ENCODE measurements at regions not wholly inside any gene's neighbourhood (a gene's known extent, or its start where the extent isn't known, plus 50 kb on each side); places are given as distances from the start of the nearest gene placed in this dataset.
"Not testable (repeated sequence)": the region's sequence is repeated elsewhere in the genome, so short reads cannot be mapped to it uniquely, and the experiment has no call there.

- no peak for DNase-seq (ENCODE audit: low read depth)
Observed at GRCh38 chr18:56488739-56489138, 149.7 kb downstream of the TXNL1 start.

- DNase-seq (ENCODE audit: low read depth): no peak
Observed at GRCh38 chr18:56487801-56488200, 150.6 kb downstream of the TXNL1 start.

GRCh38 chr18:56483386-56483785 lies 155.0 kb downstream of the TXNL1 start:
- DNase-seq (ENCODE audit: low read depth): no peak

DNA sequence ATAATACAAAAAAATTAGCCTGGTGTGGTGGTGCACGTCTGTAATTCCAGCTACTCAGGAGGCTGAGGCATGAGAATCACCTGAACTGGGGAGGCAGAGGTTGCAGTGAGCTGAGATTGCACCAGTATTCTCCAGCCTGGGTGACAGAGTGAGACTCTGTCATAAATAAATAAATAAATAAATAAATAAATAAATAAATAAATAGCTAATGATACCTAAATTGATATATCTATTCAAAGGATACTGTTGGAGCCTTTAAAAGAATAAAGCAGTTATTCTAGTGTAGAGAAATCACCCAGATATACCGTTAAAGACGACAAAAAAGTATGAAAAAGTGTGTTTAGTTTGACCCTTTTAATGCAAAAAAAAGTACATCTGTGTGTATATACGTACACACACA lies 155.6 kb downstream of the TXNL1 start:
- not testable (repeated sequence) for DNase-seq (ENCODE audit: low read depth)

- DNase-seq (ENCODE audit: low read depth): no peak
Observed at GRCh38 chr18:56481751-56482150, 156.6 kb downstream of the TXNL1 start.

- no peak for DNase-seq (ENCODE audit: low read depth)
Observed at GRCh38 chr18:56479841-56480240, 158.6 kb downstream of the TXNL1 start.

DNA sequence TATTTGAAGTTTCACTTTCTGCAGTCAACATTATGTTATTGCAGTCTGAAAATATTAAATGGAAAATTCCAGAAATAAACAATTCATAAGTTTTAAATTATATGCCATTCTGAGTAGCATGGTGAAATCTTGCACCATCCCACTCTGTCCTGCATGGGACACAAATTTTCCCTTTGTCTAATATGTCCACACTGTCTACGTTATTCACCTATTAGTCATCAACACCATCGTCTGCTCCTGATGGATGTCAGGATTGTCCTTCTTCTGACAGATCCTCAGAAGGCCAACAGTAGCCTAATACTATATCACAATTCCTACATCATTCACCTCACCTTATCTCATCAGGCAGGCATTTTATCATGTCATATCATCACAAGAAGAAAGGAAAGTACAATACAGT lies 163.1 kb downstream of the TXNL1 start:
- no peak for DNase-seq (ENCODE audit: low read depth)

- DNase-seq (ENCODE audit: low read depth): no peak
Observed at GRCh38 chr18:56473400-56474024, 164.9 kb downstream of the TXNL1 start.

DNA sequence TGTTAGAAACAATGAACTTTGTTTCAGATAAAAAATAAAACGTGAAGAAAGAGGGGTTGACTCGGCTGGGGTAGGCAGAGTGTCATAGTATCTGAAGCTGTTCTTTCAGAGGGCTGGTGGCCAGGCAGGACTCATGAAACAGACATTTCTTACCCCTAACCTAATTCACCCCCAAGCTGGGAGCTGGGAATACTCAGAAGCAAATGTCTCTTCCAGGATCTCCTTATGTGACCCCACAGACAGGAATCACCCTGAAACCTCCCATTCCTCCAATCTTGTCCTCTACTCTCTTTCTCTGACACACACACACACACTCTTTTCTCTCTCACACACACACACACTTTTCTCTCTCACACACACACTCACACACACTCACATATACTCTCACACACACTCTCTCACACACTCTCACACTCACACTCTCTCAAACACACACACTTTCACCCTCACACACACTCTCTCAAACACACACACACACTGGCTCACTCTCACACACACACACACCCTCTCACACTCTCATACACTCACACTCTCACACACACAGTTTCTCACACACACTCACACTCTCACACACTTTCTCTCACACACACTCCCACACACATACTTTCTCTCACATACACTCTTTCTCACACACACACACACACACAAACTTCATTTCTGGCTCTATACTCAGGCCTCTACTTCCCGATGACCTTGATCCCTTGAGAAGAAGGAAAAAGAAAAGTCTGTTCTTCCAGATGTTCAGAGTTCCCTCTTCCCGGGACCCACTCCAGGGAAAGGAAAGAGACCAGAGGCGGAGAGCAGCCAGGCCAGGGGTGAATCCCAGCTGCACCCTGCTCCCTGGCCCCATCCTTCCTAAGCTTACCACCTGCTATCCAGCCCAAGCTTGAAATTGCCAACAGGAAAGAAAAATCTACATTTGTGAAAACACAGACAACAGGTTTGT lies 167.7 kb downstream of the TXNL1 start:
- DNase-seq (ENCODE audit: low read depth): no peak

DNA sequence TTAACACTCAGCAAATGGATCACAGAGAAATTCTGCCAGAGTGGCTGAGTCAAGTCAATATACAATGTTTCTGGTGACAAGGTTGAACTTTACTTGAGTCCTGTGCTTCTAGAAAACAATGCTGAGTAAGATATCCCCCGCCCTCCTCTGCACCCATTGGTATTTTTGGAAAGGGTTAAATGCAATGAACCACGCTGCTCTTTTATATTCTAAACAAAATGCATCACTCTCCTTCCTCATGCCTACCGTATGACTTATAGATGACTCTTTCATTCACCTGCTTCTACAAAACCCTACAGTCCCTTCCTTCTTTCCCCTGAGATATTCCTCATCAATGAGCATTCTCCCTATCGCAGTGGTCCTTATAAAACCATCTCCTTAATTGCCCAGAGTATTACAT lies 168.8 kb downstream of the TXNL1 start:
- no peak for DNase-seq (ENCODE audit: low read depth)

- no peak for DNase-seq (ENCODE audit: low read depth)
Observed at GRCh38 chr18:56468396-56468795, 170.0 kb downstream of the TXNL1 start.

DNA sequence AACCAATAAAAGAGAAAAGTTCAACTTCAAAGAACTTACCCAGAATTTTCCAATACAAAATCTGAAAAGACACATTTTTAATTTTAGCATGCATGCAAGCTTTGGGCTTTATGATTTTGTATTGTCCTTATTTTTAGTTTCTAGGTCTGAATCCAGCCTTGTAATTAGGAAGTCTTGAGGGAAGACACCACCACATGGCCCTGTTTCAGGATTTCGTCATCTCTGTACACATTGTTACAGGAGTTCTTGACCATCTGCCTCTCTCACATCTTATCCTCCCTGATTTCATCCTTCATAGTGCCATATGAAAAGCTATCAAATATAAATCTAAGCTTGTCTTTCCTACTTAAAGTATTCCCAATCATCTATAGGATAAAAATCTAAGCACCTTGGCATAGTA lies 176.1 kb downstream of the TXNL1 start:
- no peak for DNase-seq (ENCODE audit: low read depth)

GRCh38 chr18:56461151-56461550 lies 177.2 kb downstream of the TXNL1 start:
- no peak for DNase-seq (ENCODE audit: low read depth)

- DNase-seq (ENCODE audit: low read depth): no peak
Observed at GRCh38 chr18:56460581-56460980, 177.8 kb downstream of the TXNL1 start.

DNA sequence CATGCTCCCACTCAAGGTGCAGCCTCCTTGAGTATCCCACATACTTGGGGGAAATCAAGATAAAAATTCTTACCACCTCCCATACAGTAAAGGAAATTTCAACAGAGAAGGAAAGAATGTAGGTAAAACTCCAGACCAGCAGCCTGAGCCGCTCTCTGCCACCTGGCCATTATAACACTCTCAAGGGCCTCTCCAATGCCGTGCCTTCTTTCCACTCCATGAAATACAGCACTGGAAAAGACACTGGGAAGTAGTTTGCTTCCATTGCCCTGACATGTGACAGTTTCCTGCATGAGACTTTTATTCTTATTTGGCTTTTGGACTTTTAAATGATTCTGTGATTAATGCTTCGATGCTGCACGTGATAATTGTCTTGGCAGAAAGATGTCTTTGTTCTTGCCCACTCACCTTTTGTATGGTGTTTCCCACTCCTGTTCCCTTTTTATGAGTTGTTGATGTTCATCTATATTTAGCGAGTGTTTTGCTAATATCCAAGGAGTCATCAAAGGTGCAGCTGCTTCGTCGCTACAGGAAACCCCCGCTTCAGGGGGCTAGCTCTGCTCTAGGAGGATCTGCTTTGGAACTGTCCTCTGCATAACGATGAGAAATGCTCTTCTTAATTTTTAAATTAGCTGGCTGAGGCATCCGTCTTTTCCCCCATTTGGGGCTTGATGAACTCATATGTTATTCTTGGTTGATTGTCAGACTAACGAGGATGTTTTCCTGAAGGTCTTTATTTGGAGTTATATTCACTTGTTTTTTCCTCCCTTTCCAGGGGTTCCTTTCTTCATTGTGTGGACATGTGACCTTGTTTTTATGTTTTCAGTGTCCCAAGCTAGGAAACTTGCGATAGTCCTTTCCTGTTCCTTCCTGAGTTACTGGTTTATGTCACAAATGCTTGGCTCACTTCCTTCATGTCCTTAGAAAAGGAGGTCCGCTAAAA lies 179.4 kb downstream of the TXNL1 start:
- DNase-seq (ENCODE audit: low read depth): no peak

DNA sequence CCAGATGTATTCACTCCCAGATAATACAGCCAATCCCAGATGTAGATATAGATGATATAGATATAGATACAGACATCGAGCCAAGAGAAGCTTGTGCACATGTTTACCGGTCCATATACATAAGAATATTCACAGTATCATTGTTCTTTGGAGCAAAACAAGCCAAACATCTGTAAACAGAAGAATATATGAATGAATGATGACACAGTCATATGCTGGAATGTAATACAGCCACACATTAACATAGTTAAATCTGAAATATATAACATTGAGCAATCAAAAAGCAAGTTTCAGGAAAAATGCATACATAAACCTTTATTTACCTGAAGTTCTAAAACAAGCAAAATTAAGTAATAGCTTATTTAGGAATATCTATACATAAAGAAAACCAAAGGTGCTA lies 182.5 kb downstream of the TXNL1 start:
- DNase-seq (ENCODE audit: low read depth): no peak

GRCh38 chr18:56455141-56455540 lies 183.3 kb downstream of the TXNL1 start:
- no peak for DNase-seq (ENCODE audit: low read depth)

DNA sequence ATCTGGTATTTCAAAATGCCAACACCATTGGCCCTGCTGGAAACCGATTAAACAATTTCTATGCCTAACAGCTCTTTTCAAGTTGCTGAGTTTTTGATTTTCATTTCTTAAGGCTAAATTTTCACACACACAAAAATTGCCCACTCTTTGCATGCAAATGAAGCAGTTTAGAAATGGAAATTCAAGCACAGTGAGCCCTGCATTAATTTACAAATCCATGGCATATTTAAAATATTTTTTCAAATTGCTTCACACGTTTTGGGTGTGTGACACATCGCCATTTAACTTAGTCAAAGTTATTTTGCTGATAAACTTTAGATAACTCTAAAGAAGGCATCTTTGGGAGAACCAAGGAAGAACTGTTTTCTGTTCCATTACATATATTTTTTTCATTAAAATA lies 184.8 kb downstream of the TXNL1 start:
- no peak for DNase-seq (ENCODE audit: low read depth)

- no peak for DNase-seq (ENCODE audit: low read depth)
Observed at GRCh38 chr18:56451188-56451587, 187.2 kb downstream of the TXNL1 start.

DNA sequence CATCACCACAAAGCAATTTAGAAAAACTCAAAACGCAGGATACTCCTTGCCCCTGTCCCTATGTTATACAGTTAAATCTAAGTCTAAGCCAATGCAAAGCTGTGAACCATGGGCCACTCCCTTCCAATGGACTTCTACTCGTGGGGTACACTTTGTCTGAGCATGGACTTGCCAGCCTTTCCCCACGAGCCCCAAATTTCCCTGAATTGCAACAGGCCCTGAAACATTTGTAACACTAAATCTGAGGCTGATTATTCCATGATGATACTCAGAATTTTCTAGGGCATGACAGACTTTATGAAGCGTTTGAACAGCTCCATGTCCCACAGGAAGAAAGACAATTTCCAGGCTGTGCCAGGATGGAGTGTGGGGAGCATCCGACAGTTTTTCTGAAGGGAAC lies 189.6 kb downstream of the TXNL1 start:
- no peak for DNase-seq (ENCODE audit: low read depth)

DNA sequence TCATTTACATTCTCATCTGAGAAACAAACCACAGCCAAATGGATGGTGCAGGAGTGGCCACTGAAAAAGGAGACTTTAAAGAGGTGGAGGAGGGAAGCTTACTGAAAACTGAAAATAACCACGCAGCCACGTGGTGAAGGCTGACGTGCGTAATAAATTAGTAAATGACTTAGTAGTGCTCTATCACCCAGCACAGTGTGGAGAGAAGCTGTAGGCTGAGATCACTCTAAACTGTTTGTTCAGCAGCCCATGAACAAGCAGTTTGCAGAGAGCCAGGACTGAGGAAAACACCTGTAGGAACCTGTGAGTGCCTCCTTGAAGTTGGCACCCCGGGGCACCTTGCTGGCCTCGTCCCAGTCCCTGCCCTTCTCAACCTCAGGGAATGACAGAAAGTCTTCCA lies 193.0 kb downstream of the TXNL1 start:
- no peak for DNase-seq (ENCODE audit: low read depth)

DNA sequence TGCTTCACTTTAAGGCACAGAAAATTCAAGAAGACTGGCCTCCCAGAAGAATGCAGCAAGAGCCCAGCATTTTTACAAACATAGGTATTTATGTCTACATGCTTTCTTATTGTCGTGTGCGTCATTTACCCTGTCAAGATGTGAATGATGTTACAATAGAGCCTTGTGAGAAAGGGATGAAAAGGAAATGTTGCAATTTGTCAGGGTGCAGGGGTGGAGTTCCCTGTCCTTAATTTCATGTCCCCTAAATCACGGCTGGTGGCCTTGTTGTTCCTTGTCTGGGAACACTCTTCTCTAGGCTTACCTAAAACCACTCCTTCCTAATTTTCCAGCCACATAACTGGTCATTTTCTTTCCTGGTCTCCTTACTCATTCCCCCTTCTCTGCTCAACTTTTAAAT lies 194.2 kb downstream of the TXNL1 start:
- DNase-seq (ENCODE audit: low read depth): no peak

Data from CMK (cell line).